H1 (cell line): ENCODE measurements at regions not wholly inside any gene's neighbourhood (a gene's known extent, or its start where the extent isn't known, plus 50 kb on each side); places are given as distances from the start of the nearest gene placed in this dataset.

ENCODE experiments used
- CHD7 ChIP-seq: fragments of 300-600 bp; sonication (generic); IDR thresholded peaks from 2 replicates; pipeline ENCODE4 v1.7.1; 2012; ENCODE audit warnings: low read length, moderate library complexity, mild to moderate bottlenecking, inconsistent platforms; ENCODE audit not compliant: insufficient replicate concordance
- FOSL1 ChIP-seq: IDR thresholded peaks from 2 replicates; pipeline ENCODE4 v1.6.1; 2011; ENCODE audit warnings: mild to moderate bottlenecking, low read depth, low read length, moderate library complexity; ENCODE audit not compliant: insufficient read depth
- RBBP5 ChIP-seq: IDR thresholded peaks from 2 replicates; pipeline ENCODE4 v1.7.1; 2012; ENCODE audit warnings: low read depth, mild to moderate bottlenecking, inconsistent platforms, low read length, moderate library complexity, borderline replicate concordance
- SAP30 ChIP-seq: fragments of 300-600 bp; sonication (generic); IDR thresholded peaks from 2 replicates; pipeline ENCODE4 v1.7.1; 2012; ENCODE audit warnings: low read length, moderate library complexity, mild to moderate bottlenecking, inconsistent platforms; ENCODE audit not compliant: insufficient read depth, insufficient replicate concordance
- SP4 ChIP-seq: IDR thresholded peaks from 2 replicates; pipeline ENCODE4 v1.6.1; 2012; ENCODE audit warnings: low read length, inconsistent platforms
- TAF1 ChIP-seq: IDR thresholded peaks from 2 replicates; pipeline ENCODE4 v1.6.1; 2011; ENCODE audit warnings: mild to moderate bottlenecking, low read depth, low read length

GRCh38 chr4:57205580-57205979, 95.4 kb upstream of the IGFBP7 start (continued):
- TF ChIP-seq FOSL1 (no peak), TAF1 (no peak), SAP30 (no peak), CHD7 (no peak), SP4 (no peak), RBBP5 (no peak)
